Lower leg skin (tissue), 3 donors: ENCODE measurements at regions not wholly inside any gene's neighbourhood (a gene's known extent, or its start where the extent isn't known, plus 50 kb on each side); places are given as distances from the start of the nearest gene placed in this dataset.

Source experiments
- CTCF ChIP-seq, 3 donors: fragments of 450-650 bp; IDR thresholded peaks; one replicate each; pipeline ENCODE4 v1.5.1; 2016; ENCODE audit warnings: antibody characterized with exemption in 3 of 3, mild to moderate bottlenecking in 3 of 3, moderate library complexity in 2 of 3
- POLR2A ChIP-seq, 2 donors: fragments of 450-650 bp; IDR thresholded peaks; one replicate each; pipeline ENCODE4 v1.6.1; 2016 to 2017; ENCODE audit warnings: antibody characterized with exemption in 2 of 2, mild to moderate bottlenecking in 1 of 2, moderate library complexity in 1 of 2

GRCh38 chr3:194986208-194987043 is 284.5 kb downstream of the XXYLT1 start:
- no peak for TF ChIP-seq CTCF (IDR thresholded peaks at IDR 0.05)
- no peak for TF ChIP-seq POLR2A (IDR thresholded peaks at IDR 0.05)
